HepG2 (cell line): ENCODE measurements at regions not wholly inside any gene's neighbourhood (a gene's known extent, or its start where the extent isn't known, plus 50 kb on each side); places are given as distances from the start of the nearest gene placed in this dataset.

Source experiments
- ATAC-seq: fragments of 200-7000 bp; cut with Tn5 transposase; 3 replicates; pipeline ENCODE4 v1.9.1; 2020; ENCODE audit warnings: mild to moderate bottlenecking, moderate library complexity
- BruUV-seq: library from RNA; stranded (reverse); fragments of 400-500 nt; replicated peaks from 2 replicates; lab custom pipeline; 2021; lab: Mats Ljungman, UMichigan
- CTCF ChIA-PET: fragments of 300-600 bp; formaldehyde crosslinking; extraction: SDS; loops from one replicate; lab custom pipeline; 2021; ENCODE audit warnings: low total read pairs, inconsistent platforms, low intra/inter-chr PET ratio; lab: Yijun Ruan, JAX
- POLR2A ChIA-PET: fragments of 350-600 bp; sonication (Branson Sonifier 250); formaldehyde crosslinking; loops from one replicate; lab custom pipeline; 2020; ENCODE audit warnings: antibody characterized with exemption, inconsistent platforms; lab: Yijun Ruan, JAX
- DNase-seq: peaks from one replicate; pipeline ENCODE4 v3.0.0-alpha.2; 2015; ENCODE audit warnings: low spot score
- FAIRE-seq: peaks from 3 replicates; lab custom pipeline; 2011; peaks lifted over from hg19 to GRCh38; lab: Jason Lieb, UNC
- H2AFZ ChIP-seq: one replicate; pipeline ENCODE4 v1.6.1; 2011; ENCODE audit warnings: low read length, inconsistent platforms
- H3K27ac ChIP-seq: fragments of 300-600 bp; 3 replicates; pipeline ENCODE4 v1.8.0; 2011; ENCODE audit warnings: mixed run types, mild to moderate bottlenecking, mixed read lengths, low read length, inconsistent platforms; ENCODE audit not compliant: insufficient read depth; ENCODE audit errors: extremely low read length
- H3K27me3 ChIP-seq, 2 experiments: fragments of 200-600 bp in 1 of 2; 2 replicates in 1 of 2; 3 replicates in 1 of 2; pipeline versions ENCODE4 v1.6.0 to v1.8.0; 2011; ENCODE audit warnings: low read length in 2 of 2, mild to moderate bottlenecking in 2 of 2, moderate library complexity in 2 of 2, inconsistent platforms in 1 of 2; ENCODE audit not compliant: insufficient read depth in 2 of 2, control insufficient read depth in 1 of 2
- H3K36me3 ChIP-seq, 2 experiments: fragments of 200-600 bp in 1 of 2; replicated peaks in 1 of 2; 2 replicates in 1 of 2; 3 replicates in 1 of 2; pipeline versions ENCODE4 v1.5.1 to v1.8.0; 2011; ENCODE audit warnings: low read length in 2 of 2, inconsistent platforms in 1 of 2; ENCODE audit not compliant: insufficient read depth in 2 of 2, control insufficient read depth in 1 of 2
- H3K4me1 ChIP-seq: 2 replicates; pipeline ENCODE4 v1.5.1; 2012; ENCODE audit warnings: low read length, inconsistent platforms; ENCODE audit not compliant: insufficient read depth
- H3K4me2 ChIP-seq: 2 replicates; pipeline ENCODE4 v1.6.0; 2011; ENCODE audit warnings: low read depth, low read length, inconsistent platforms
- H3K4me3 ChIP-seq, 3 experiments: fragments of 200-600 bp in 1 of 3; sonication (generic), shearing (Covaris generic) in 1 of 3; replicated peaks in 1 of 3; 2 replicates each; pipeline ENCODE4 v1.5.1; 2011 to 2016; ENCODE audit warnings: low read length in 3 of 3, inconsistent platforms in 2 of 3, low read depth in 2 of 3, mild to moderate bottlenecking in 2 of 3, control low read depth in 1 of 3, mixed read lengths in 1 of 3; ENCODE audit not compliant: insufficient read depth in 1 of 3
- H3K79me2 ChIP-seq: one replicate; pipeline ENCODE4 v1.6.1; 2011; ENCODE audit warnings: low read length, inconsistent platforms; ENCODE audit not compliant: insufficient read depth
- H3K9ac ChIP-seq: 2 replicates; pipeline ENCODE4 v1.6.0; 2011; ENCODE audit warnings: mild to moderate bottlenecking, low read depth, low read length, inconsistent platforms; ENCODE audit not compliant: insufficient read depth
- H3K9me3 ChIP-seq: 2 replicates; pipeline ENCODE4 v1.5.1; 2012; ENCODE audit warnings: mild to moderate bottlenecking, low read length
- H4K20me1 ChIP-seq: 2 replicates; pipeline ENCODE4 v1.6.0; 2011; ENCODE audit warnings: inconsistent platforms, mild to moderate bottlenecking, low read length, moderate library complexity; ENCODE audit not compliant: insufficient read depth
- HES4 ChIP-seq: sonication (generic); formaldehyde crosslinking; IDR thresholded peaks from 2 replicates; pipeline ENCODE4 v1.9.0; 2021; ENCODE audit warnings: mild to moderate bottlenecking, missing genetic modification reagents, borderline replicate concordance
- MEF2D ChIP-seq: sonication (generic); formaldehyde crosslinking; IDR thresholded peaks from 2 replicates; pipeline ENCODE4 v1.5.1; 2020; ENCODE audit warnings: mild to moderate bottlenecking, missing genetic modification reagents
- SOX13 ChIP-seq, 3 experiments: fragments of 450-650 bp in 1 of 3; sonication (generic) in 1 of 3; formaldehyde crosslinking in 1 of 3; IDR thresholded peaks in 2 of 3; conservative IDR thresholded peaks in 1 of 3; 2 replicates each; pipeline versions ENCODE4 v1.5.0 to v1.6.1; 2016 to 2020; ENCODE audit warnings: antibody characterized with exemption in 1 of 3, mild to moderate bottlenecking in 1 of 3, missing compliant biosample characterization in 1 of 3, missing genetic modification reagents in 1 of 3, moderate library complexity in 1 of 3
- ZBTB21 ChIP-seq: sonication (generic); formaldehyde crosslinking; IDR thresholded peaks from 2 replicates; pipeline ENCODE4 v1.4.0; 2020; ENCODE audit warnings: missing genetic modification reagents
- ZFP37 ChIP-seq: sonication (generic); formaldehyde crosslinking; IDR thresholded peaks from 2 replicates; pipeline ENCODE4 v1.4.0; 2020; ENCODE audit warnings: missing genetic modification reagents, borderline replicate concordance
- ZNF124 ChIP-seq: sonication (generic); formaldehyde crosslinking; IDR thresholded peaks from 2 replicates; pipeline ENCODE4 v1.4.0; 2020; ENCODE audit warnings: missing genetic modification reagents
- ZNF781 ChIP-seq: sonication (generic); formaldehyde crosslinking; IDR thresholded peaks from 2 replicates; pipeline ENCODE4 v1.5.1; 2020; ENCODE audit warnings: borderline replicate concordance, mild to moderate bottlenecking, missing genetic modification reagents; ENCODE audit errors: not compliant biosample characterization
- WGBS: methylation state at CpG from one replicate; pipeline ENCODE4 v1.1.6; 2017; ENCODE audit warnings: low lambda C conversion rate; 5-methylcytosine and 5-hydroxymethylcytosine counted together
- in situ Hi-C: cut with HindIII; loops from 2 replicates; pipeline ENCODE4 v1.10.0; 2017; ENCODE audit warnings: low pct_unique_long_range_greater_than_20kb; ENCODE audit not compliant: extremely low pct_ligation_motif_present
- intact Hi-C: fragments of 100-400 bp; cut with micrococcal nuclease; formaldehyde crosslinking; loops from one replicate; pipeline ENCODE4 v1.10.0; 2022; ENCODE audit not compliant: unreplicated experiment
- TF ChIP-seq, protein P1 (sequence below): sonication (generic); formaldehyde crosslinking; IDR thresholded peaks from 2 replicates; pipeline ENCODE4 v1.8.1; 2022; ENCODE audit warnings: mild to moderate bottlenecking, missing genetic modification reagents
- TF ChIP-seq, protein P2 (sequence below): sonication (generic); formaldehyde crosslinking; conservative IDR thresholded peaks from 2 replicates; pipeline ENCODE4 v1.4.0; 2020; ENCODE audit warnings: missing genetic modification reagents
- TF ChIP-seq, protein P3 (sequence below): sonication (generic); formaldehyde crosslinking; IDR thresholded peaks from 2 replicates; pipeline ENCODE4 v1.5.0; 2020; ENCODE audit warnings: missing genetic modification reagents, mild to moderate bottlenecking, borderline replicate concordance

DNA sequence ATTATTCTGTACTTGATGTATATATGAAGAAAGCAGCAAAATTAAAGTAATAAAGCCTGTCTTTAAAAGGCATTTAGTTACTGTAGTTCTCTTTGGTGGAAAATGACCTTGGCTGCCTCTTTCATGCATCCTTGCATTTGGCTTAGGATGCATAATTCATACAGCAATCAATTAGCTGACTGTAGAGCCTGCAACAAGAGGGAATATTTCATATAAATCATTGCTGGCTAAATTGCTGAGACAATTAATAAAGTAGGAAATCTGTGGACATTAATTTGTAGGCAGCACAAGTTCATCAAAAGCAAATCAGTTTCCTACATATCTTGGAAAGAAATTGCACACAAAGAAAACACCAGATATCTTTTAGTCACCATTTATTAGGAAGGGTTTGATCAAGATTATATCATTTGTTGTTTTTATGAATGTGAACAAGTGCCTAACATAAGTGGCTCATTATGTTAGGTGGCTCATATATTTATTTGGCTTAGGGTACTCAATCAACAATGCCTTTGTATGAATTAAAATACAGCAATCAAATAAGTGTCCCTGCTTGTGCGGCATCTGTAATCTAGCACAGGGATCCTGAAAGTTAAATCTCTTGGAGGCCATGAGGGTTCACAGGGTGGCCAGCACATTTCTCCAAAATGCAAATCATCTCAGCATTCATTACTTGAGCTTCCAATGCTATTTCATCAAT is 220.4 kb upstream of the SPOPL start:
- Histone ChIP-seq H3K9me3 (0 out of 2 replicates have a peak, but pooled peaks cover 5% of the 10 kb centered on the region), H3K79me2 (no peaks in the 10 kb centered on the region), H3K27ac (no peak overlapping the region), H3K9ac (no peak overlapping the region), H3K4me1 (peaks cover 53% of the 10 kb centered on the region), H4K20me1 (no peaks in the 10 kb centered on the region), H3K27me3 (no peaks in the 10 kb centered on the region), H2AFZ (no peak overlapping the region), H3K4me2 (no peak overlapping the region), H3K36me3 (no peaks in the 10 kb centered on the region), H3K4me3 (no peak overlapping the region)
- intact Hi-C loops: no loop called here
- FAIRE-seq (no peak), ATAC-seq (no peak), DNase-seq (no peak)
- BruUV-seq: no TSS peak
- POLR2A ChIA-PET: interaction anchor here (0.7 to 1.6 kb wide), 2 partner anchors 8 to 317 kb away, joined by 4 to 6 read pairs; partner anchors contain the start of gene HNMT
- in situ Hi-C loops: no loop called here
- WGBS: 95% methylated on average over 1 of the region's 1 CpG
- CTCF ChIA-PET: no interaction called here
- TF ChIP-seq ZBTB21 (CRISPR knock-in tag) (no peak), HES4 (no peak)
- TF ChIP-seq, protein P1, sequence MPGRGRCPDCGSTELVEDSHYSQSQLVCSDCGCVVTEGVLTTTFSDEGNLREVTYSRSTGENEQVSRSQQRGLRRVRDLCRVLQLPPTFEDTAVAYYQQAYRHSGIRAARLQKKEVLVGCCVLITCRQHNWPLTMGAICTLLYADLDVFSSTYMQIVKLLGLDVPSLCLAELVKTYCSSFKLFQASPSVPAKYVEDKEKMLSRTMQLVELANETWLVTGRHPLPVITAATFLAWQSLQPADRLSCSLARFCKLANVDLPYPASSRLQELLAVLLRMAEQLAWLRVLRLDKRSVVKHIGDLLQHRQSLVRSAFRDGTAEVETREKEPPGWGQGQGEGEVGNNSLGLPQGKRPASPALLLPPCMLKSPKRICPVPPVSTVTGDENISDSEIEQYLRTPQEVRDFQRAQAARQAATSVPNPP (CRISPR knock-in tag): no peak

DNA sequence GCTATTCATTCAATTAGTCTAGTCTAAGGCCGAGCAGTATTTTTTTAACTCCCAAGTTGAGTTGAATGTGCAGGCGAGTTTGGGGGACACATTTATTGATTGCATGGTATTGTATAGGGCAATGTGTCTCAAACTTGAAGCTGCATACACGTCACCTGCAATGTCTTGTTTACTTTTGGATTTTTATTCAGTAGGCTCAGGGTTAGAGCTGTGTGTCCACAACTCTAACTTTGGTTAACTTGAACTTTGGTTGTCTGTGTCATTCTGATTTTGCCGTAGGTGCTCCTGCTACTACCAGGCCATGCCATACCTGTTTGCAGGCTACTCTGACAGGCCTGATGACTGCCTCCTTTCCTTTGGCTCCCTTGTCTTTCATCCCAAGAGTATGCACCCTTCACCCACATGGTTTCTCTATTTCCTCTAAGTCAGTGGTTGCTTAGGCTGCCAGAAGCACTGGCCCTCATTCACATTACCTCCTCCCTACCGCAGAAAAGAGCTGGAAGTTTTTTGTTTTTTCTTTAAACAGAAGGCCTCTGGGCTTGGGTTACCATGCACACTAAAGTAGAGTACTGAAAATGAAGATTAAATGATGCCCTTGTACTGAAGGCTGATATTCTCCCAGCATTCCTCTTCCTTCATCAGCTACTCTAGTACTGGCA is 219.4 kb upstream of the SPOPL start:
- 21% methylated on average over 5 of the region's 5 CpGs for WGBS
- peak overlapping the region; percentile 50 for H3K4me2 ChIP-seq
- peaks cover 44% of the 10 kb centered on the region for H3K4me1 ChIP-seq
- in situ Hi-C loops (no loop called here), intact Hi-C loops (no loop called here)
- ChIA-PET CTCF (no interaction called here), POLR2A (interaction anchor here (0.7 to 1.6 kb wide), 3 partner anchors 9 to 318 kb away, joined by 3 to 6 read pairs (median 4); partner anchors contain the start of gene HNMT)
- no peak overlapping the region for H3K27ac ChIP-seq
- no peaks in the 10 kb centered on the region for H3K36me3 ChIP-seq
- no peak overlapping the region for H3K9ac ChIP-seq
- ATAC-seq (peak; percentile 99), DNase-seq (peak; percentile 80), FAIRE-seq (peak; percentile 60)
- H2AFZ ChIP-seq: no peak overlapping the region
- H3K4me3 ChIP-seq: peak overlapping the region in 1 of 3 experiments; percentile 15; a peak in 1 of 6 replicates
- no peaks in the 10 kb centered on the region for H3K27me3 ChIP-seq
- H4K20me1 ChIP-seq: no peaks in the 10 kb centered on the region
- H3K9me3 ChIP-seq: 0 out of 2 replicates have a peak, but pooled peaks cover 5% of the 10 kb centered on the region
- no peaks in the 10 kb centered on the region for H3K79me2 ChIP-seq
- BruUV-seq: no TSS peak
- TF ChIP-seq ZFP37 (0 out of 2 replicates have a peak, but pooled peaks have one; percentile 66), ZNF781 (no peak), MEF2D (CRISPR knock-in tag) (peak; percentile 42; the same call in 1 of the 2 replicates), SOX13 (IDR thresholded peaks at IDR 0.05) (no peak), SOX13 (CRISPR knock-in tag; conservative IDR thresholded peaks at IDR 0.05 in 1 of 2, IDR thresholded peaks at IDR 0.05 in 1 of 2) (peak in 1 of 2 experiments; percentile 73; a peak in 2 of 4 replicates), ZNF124 (CRISPR knock-in tag) (peak; percentile 58; the same call in 1 of the 2 replicates)
- TF ChIP-seq, protein P2, sequence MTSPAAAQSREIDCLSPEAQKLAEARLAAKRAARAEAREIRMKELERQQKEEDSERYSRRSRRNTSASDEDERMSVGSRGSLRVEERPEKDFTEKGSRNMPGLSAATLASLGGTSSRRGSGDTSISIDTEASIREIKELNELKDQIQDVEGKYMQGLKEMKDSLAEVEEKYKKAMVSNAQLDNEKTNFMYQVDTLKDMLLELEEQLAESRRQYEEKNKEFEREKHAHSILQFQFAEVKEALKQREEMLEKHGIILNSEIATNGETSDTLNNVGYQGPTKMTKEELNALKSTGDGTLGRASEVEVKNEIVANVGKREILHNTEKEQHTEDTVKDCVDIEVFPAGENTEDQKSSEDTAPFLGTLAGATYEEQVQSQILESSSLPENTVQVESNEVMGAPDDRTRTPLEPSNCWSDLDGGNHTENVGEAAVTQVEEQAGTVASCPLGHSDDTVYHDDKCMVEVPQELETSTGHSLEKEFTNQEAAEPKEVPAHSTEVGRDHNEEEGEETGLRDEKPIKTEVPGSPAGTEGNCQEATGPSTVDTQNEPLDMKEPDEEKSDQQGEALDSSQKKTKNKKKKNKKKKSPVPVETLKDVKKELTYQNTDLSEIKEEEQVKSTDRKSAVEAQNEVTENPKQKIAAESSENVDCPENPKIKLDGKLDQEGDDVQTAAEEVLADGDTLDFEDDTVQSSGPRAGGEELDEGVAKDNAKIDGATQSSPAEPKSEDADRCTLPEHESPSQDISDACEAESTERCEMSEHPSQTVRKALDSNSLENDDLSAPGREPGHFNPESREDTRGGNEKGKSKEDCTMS (CRISPR knock-in tag): no peak
- TF ChIP-seq, protein P3, sequence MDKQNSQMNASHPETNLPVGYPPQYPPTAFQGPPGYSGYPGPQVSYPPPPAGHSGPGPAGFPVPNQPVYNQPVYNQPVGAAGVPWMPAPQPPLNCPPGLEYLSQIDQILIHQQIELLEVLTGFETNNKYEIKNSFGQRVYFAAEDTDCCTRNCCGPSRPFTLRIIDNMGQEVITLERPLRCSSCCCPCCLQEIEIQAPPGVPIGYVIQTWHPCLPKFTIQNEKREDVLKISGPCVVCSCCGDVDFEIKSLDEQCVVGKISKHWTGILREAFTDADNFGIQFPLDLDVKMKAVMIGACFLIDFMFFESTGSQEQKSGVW (CRISPR knock-in tag): no peak
